ENCODE measurements at regions not wholly inside any gene's neighbourhood (a gene's known extent, or its start where the extent isn't known, plus 50 kb on each side); places are given as distances from the start of the nearest gene placed in this dataset.

DNA sequence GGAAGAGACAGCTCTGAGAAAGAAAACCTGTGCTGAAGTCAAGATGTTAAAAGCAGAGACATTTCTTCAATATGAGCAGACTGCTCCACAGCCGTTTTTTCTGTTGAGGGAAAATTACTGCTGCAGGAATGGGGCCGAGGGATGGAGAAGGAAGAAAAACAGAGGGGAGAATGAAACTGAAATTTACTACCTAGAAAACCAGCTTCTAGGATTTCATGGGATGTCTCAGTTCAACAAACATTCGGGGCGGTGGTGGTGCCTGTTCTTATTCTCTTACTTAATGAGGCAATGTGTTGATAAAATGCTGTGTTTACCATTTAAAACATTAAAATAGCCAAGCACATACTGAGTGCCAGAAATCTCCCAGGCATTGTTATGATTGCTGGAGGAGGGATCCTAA, 557.1 kb upstream of the MEX3C start:
- Histone ChIP-seq H3K9me3 (ENCODE audit: low read depth) (no peaks in the 10 kb centered on the region), H3K4me3 (no peak overlapping the region), H3K27me3 (no peaks in the 10 kb centered on the region), H3K36me3 (no peaks in the 10 kb centered on the region), H3K27ac (no peak overlapping the region), H3K4me1 (ENCODE audit: low read depth) (no peaks in the 10 kb centered on the region)
- TF ChIP-seq, protein P1, sequence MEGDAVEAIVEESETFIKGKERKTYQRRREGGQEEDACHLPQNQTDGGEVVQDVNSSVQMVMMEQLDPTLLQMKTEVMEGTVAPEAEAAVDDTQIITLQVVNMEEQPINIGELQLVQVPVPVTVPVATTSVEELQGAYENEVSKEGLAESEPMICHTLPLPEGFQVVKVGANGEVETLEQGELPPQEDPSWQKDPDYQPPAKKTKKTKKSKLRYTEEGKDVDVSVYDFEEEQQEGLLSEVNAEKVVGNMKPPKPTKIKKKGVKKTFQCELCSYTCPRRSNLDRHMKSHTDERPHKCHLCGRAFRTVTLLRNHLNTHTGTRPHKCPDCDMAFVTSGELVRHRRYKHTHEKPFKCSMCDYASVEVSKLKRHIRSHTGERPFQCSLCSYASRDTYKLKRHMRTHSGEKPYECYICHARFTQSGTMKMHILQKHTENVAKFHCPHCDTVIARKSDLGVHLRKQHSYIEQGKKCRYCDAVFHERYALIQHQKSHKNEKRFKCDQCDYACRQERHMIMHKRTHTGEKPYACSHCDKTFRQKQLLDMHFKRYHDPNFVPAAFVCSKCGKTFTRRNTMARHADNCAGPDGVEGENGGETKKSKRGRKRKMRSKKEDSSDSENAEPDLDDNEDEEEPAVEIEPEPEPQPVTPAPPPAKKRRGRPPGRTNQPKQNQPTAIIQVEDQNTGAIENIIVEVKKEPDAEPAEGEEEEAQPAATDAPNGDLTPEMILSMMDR (IDR thresholded peaks at IDR 0.05; ENCODE audit: low read depth, low read length) = no peak
- no peak for DNase-seq (ENCODE audit: low read depth in 1 of 2, low spot score in 1 of 2)

- no peaks in the 10 kb centered on the region for H3K4me1 ChIP-seq (ENCODE audit: low read depth)
- TF ChIP-seq, protein P1 (IDR thresholded peaks at IDR 0.05; ENCODE audit: low read depth, low read length) = no peak
- no peak for DNase-seq (ENCODE audit: low read depth in 1 of 2, low spot score in 1 of 2)
Measured at GRCh38 chr18:51757255-51757924, 559.9 kb upstream of the MEX3C start.

DNA sequence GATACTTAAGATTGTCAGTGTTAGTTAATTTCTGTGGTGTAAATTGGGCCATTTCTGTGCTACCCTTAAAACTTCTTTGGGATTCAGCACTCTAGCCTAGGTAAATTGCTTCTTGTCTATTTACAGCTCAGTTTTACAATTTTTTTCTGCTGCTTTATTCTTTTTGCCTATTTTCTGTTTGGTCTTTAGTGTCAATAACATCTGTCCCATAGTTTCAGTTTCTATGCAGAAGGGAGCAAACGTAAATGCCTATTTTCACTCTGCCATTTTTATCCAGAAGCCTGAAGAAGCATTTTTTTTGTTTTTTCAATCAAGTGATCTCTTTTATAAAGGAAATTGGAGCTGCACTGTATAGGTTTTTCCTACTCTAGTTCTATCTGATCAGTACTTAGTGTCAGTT, 564.9 kb upstream of the MEX3C start:
- Histone ChIP-seq H3K36me3 (no peaks in the 10 kb centered on the region), H3K27ac (no peak overlapping the region), H3K4me3 (no peak overlapping the region), H3K9me3 (ENCODE audit: low read depth) (no peaks in the 10 kb centered on the region), H3K27me3 (no peaks in the 10 kb centered on the region), H3K4me1 (ENCODE audit: low read depth) (no peaks in the 10 kb centered on the region)
- DNase-seq (ENCODE audit: low read depth in 1 of 2, low spot score in 1 of 2) = no peak
- TF ChIP-seq, protein P1 (IDR thresholded peaks at IDR 0.05; ENCODE audit: low read depth, low read length) = no peak

More at GRCh38 chr18:51757255-51757924, 559.9 kb upstream of the MEX3C start:
- Histone ChIP-seq H3K27me3 (no peaks in the 10 kb centered on the region), H3K4me3 (no peak overlapping the region), H3K36me3 (no peaks in the 10 kb centered on the region), H3K27ac (no peak overlapping the region), H3K9me3 (ENCODE audit: low read depth) (no peaks in the 10 kb centered on the region)

GRCh38 chr18:51765606-51766360, 568.3 kb upstream of the MEX3C start:
- TF ChIP-seq, protein P1 (IDR thresholded peaks at IDR 0.05; ENCODE audit: low read depth, low read length) = no peak
- Histone ChIP-seq H3K27ac (no peak overlapping the region), H3K9me3 (ENCODE audit: low read depth) (no peaks in the 10 kb centered on the region), H3K27me3 (no peaks in the 10 kb centered on the region), H3K4me1 (ENCODE audit: low read depth) (no peaks in the 10 kb centered on the region), H3K4me3 (no peak overlapping the region), H3K36me3 (no peaks in the 10 kb centered on the region)
- no peak for DNase-seq (ENCODE audit: low read depth in 1 of 2, low spot score in 1 of 2)

DNA sequence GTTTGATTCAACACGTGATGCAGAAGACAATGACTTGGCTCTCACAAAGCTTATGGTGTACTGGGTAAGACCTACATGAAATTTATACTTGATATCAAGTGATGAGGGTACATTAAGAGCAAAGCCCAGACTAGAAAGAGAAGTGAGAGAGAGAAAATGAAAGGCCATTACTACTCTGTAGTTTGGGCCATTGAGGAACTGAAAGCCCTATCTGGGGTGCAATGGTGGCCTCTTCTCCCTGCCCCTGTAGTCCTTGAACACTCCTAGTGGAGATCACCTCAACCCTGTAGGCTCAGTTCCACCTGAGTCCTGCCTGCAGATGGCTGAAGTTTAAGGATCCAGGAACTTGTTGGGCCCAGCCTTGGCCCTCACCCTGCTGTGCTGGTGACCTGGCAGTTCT, 569.8 kb upstream of the MEX3C start:
- H3K4me3 ChIP-seq = no peak overlapping the region
- TF ChIP-seq, protein P1 (IDR thresholded peaks at IDR 0.05; ENCODE audit: low read depth, low read length) = no peak
- no peak for DNase-seq (ENCODE audit: low read depth in 1 of 2, low spot score in 1 of 2)
- H3K27ac ChIP-seq = no peak overlapping the region
- no peaks in the 10 kb centered on the region for H3K36me3 ChIP-seq
- H3K9me3 ChIP-seq (ENCODE audit: low read depth) = no peaks in the 10 kb centered on the region
- no peaks in the 10 kb centered on the region for H3K27me3 ChIP-seq
- H3K4me1 ChIP-seq (ENCODE audit: low read depth) = no peaks in the 10 kb centered on the region
